GM21390 (cell line): ENCODE measurements at regions not wholly inside any gene's neighbourhood (a gene's known extent, or its start where the extent isn't known, plus 50 kb on each side); places are given as distances from the start of the nearest gene placed in this dataset.
"Not testable (repeated sequence)": the region's sequence is repeated elsewhere in the genome, so short reads cannot be mapped to it uniquely, and the experiment has no call there.

Experiments used
- ATAC-seq: cut with Tn5 transposase; IDR thresholded peaks from one replicate; pipeline ENCODE4 v1.9.1; 2021; ENCODE audit not compliant: unreplicated experiment

GRCh38 chr2:90209009-90209408, 1517.5 kb downstream of the RPIA start:
- no peak for ATAC-seq

DNA sequence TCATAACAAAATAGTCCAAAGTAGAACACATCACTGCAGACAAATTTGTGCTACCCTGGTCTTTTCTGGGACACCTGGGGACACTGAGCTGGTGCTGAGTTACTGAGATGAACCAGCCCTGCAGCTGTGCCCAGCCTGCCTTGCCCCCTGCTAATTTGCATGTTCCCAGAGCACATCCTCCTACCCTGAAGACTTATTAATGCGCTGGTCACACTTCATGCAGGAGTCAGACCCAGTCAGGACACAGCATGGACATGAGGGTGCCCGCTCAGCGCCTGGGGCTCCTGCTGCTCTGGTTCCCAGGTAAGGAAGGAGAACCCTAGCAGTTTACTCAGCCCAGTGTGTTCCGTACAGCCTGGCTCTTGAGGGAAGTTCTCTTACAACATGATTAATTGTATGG, 1518.3 kb downstream of the RPIA start:
- ATAC-seq = no peak

GRCh38 chr2:90215880-90216279, 1524.4 kb downstream of the RPIA start:
- not testable (repeated sequence) for ATAC-seq

DNA sequence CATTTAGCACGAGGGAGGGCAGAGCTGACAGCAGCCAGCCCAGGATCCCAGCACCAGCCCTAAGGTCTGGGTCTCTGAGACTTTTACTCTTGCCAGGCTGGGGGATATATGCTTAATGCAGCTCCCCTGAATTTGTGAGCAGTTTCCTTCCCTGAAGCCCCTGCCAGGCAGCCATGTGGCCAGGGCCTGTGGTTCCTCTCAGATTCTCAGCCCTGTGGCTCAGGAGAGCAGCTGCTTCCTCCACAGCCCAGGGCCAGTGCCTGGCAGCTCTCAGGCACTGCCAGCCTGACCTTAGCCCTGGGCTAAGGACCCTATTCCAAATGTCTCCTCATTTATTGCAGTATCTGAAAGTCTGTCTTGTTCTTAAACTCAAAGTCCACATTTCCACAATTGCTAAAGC, 1525.3 kb downstream of the RPIA start:
- ATAC-seq = not testable (repeated sequence)

DNA sequence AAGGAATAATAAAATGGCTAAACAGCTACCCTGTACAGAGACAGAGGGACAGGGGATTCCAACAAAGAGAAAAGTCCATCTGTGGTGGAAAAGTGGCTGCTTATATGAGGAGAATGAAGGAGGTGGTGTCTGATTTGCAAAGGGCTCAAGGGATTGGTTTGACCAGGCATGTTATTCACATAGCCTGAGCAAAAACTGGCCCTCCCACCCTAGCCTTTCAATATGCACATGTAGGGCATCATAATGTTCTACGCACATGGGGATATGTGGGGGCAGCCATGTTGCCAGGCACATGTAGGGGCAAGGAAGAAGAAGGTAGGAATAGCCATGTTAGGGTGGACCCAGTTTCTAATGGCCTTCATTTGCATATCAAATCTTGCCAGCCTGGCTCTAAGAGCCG, 1527.1 kb downstream of the RPIA start:
- not testable (repeated sequence) for ATAC-seq

GRCh38 chr2:90220623-90221299, 1529.3 kb downstream of the RPIA start:
- ATAC-seq = not testable (repeated sequence)

DNA sequence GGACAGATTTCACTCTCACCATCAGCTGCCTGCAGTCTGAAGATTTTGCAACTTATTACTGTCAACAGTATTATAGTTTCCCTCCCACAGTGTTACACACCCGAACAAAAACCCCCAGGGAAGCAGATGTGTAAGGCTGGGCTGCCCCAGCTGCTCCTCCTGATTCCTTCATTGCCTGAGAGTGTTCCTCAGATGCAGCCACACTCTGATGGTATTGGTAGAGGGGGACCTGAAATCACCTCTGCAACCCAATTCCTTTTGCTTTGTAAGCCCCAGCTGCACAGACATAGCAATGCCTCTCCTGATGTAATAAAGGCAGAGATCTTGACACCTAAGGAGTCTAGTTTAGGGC, 1529.8 kb downstream of the RPIA start:
- no peak for ATAC-seq

GRCh38 chr2:90224767-90225166, 1533.3 kb downstream of the RPIA start:
- ATAC-seq = not testable (repeated sequence)

- ATAC-seq = not testable (repeated sequence)
These were observed 1535.1 kb downstream of the RPIA start for GRCh38 chr2:90226465-90227072.

DNA sequence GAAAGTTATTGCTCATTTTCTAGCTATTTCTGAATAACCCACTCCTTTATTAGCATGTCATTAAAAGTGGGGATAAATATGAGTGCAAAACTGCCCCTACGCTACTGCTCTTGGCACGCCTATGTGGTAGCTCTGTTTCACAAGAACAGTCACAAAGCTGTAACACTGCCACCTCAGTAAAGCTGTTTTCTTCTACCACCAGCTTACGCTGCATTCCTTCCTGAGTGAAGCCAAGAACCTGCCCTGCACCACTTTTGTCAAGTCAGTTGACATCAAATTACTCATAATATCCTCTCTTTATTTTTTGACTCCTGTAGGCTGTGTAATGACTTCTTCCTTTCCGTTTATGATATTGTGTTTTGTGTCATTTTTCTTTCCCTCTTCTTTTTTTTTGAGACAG, 1539.7 kb downstream of the RPIA start:
- ATAC-seq = not testable (repeated sequence)

- ATAC-seq = not testable (repeated sequence)
These were observed 1544.0 kb downstream of the RPIA start for GRCh38 chr2:90235452-90235851.

DNA sequence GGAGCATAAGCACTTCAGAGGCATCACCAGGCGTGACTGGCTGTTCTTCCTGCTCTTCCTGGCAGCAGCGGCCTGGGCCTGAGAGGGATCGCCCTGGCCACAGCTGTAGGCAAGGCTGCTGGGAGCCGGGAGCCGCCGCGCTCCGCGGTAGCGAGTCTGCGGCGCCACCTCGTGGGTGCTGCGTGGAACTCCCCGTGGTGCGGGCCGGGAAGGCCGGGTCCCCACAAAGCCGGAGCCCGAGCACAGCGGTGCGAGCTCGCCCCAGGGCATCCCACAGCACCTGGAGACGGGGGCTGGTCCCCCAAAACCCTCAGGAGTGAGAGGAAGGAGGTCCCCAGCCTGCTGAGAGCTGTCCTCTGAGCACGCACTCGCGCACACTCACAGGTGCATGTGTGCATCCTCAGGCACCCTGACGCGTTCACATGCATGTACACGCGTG, 1546.5 kb downstream of the RPIA start:
- ATAC-seq = not testable (repeated sequence)

DNA sequence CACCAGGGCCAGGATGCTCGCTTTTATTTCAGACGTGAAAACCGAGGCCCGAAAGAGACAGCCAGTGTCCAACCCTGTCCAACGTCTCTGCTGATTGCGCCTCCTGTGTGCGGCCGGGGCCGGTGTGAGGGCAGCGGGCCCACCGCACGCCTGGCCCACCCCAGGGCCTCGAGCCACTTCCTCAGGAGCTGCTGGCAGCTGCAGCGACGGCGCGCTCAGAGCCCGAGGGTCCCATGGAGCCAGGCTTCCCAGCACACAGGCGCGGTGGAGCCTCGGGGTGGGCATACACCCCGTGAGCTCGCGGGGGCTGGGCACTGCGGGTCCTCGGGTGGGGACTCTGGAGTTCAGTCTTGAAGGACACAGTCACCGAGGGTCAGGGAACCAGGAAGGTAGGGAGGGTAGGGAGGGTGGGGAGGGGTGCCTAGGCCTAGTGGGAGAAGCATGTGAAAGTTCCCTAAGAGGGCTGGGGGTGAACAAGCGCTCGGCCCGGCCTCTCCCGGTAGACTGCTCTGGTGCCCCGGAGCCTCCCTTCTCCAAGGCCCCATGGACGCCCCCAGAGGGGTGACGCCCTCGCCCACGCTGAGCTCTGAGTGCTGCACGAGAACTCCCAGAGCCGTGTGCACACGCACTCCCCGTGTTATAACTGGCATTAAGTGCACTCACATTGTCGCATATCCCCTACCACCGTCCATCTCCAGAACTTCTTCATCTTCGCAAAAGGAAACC, 1547.2 kb downstream of the RPIA start:
- not testable (repeated sequence) for ATAC-seq

DNA sequence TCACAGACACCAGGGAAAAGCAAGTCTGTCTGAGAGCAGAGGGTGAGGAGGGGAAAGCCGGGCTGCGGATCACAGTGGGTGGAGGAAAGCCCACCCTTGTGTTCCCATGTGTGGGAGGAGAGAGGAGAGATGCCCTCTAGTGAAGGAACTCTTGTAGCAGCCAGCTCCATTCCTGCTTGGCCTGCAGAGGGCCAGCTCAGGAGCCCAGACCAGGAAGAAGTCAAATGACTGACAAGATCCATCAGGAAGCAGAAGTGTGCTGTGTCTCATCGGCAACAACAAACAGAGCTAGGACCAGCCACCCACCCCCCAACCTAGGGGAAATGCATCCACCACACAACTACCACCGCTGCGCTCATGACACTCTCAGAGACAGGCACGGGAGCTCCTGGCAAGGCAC, 1548.3 kb downstream of the RPIA start:
- not testable (repeated sequence) for ATAC-seq

DNA sequence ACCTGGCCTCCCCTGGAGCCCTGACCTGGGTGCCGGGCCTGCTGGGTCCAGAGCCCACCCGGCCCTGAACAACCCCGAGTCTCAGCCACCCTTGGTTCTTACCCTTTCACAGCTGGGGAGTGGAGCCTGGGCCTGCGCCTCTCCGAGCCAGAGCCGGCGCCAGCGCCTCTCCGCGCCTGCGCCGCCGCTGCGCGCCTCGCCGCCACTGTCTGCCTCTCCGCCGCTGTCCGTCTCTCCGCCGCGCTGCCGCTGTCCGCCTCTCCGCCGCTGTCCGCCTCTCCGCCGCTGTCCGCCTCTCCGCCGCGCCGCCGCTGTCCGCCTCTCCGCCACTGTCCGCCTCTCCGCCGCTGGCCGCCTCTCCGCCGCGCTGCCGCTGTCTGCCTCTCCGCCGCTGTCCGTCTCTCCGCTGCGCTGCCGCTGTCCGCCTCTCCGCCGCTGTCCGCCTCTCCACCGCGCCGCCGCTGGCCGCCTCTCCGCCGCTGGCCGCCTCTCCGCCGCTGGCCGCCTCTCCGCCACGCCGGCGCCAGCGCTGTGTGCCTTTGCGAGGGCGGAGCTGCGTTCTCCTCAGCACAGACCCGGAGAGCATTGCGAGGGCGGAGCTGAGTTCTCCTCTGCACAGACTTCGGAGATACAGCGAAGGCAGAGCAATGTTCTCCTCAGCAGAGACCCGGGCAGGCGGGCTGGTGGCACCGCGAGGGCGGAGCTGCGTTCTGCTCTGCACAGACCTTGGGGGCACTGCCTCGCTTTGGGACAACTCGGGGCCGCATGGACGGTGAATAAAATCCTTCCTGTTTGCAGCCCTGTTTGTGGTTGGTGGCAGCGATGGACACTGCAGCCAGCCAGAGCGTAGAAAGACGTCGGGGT, 1553.7 kb downstream of the RPIA start:
- ATAC-seq = not testable (repeated sequence)

DNA sequence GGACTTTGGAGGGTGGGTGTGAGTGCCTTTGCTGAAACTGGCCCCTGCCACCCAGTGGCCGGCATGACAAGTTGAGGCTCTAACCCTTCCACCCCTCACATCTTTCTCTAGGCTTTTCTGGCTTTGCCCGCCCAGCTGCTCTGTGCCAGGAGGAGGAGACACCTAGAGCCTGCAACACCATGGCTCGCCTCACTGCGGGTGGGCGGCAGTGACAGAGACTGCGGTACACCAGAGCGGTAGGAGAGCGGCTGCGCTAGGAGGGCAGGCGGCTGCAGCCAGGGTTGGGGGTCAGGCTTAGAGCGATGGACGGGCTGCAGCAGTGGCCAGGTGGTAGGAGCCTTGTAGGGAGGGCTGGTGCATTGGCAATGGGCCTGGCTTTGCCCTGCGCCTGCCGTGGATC, 1556.9 kb downstream of the RPIA start:
- ATAC-seq = not testable (repeated sequence)

DNA sequence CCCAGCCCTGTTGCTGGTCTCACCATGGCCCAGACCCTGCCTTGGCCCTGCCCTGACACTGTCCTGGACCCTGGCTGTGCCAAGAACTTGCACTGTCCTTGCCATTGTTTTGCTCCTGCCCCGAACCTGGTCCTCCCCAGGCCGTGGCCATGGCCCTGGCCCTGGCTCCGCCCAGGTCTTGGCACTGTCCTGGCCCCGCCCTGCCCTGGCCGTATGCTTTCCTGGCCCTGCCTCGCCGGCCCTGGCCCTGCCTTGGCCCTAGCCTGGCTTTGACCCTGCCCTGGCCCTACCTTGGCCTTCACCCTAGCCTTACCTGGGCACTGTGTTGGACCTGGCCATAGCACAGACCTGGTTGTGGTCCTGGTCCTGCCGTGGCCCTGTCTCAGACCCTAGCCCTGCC, 1558.9 kb downstream of the RPIA start:
- ATAC-seq = not testable (repeated sequence)

DNA sequence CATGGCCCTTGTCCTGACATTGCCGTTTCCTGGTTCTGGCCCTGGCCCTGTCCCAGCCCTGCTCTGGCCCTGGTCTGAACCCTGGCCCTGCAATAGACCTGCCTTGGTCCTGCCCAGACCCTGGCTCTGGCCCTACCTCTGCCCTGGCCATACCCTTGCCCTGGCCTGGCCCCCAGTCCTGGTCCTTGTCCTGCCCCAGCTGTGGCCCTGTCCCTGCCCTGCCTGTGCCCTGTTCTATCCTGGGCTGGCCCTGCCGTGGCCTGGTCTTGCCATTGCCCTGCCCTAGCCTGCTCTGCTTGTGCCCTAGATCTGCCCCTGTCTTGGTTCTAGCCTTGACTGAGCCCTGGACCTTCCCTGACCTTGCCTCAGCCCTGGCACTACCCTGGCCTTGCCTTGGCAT, 1560.1 kb downstream of the RPIA start:
- not testable (repeated sequence) for ATAC-seq

DNA sequence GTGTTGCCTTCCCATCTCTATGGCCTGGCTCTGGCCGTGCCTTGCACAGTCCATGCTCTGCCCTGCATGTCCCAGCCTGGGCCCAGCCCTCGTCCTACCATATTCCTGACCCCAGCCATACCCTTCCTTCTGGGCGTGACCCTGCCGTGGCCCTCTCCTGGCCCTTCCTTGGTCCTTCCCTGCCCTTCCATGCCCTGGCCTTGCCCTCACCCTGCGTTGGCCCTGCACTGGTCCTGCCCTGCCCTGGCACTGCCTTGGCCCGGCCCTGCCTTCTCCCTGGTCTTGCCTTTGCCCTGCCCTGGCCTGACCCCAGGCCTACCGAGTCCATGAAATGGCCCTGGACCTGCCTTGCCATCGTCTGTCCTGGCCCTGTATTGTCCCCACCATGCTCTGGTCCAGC, 1561.8 kb downstream of the RPIA start:
- not testable (repeated sequence) for ATAC-seq

- ATAC-seq = not testable (repeated sequence)
These were observed 1575.4 kb downstream of the RPIA start for GRCh38 chr2:90266888-90267287.

DNA sequence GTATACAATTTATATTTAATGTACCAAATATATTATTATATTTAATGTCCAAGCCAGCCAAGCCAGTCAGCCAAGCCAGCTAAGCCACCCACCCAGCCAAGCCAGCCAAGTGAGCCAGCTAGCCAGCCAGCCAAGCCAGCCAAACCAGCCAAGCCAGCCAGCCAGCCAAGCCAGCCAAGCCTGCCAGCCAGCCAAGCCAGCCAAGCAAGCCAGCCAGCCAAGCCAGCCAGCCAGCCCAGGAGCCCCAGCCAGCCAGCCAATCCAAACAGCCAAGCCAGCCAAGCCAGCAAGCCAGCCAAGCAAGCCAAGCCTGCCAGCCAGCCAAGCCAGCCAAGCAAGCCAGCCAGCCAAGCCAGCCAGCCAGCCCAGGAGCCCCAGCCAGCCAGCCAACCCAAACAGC, 1596.3 kb downstream of the RPIA start:
- not testable (repeated sequence) for ATAC-seq
